ENCODE measurements at regions not wholly inside any gene's neighbourhood (a gene's known extent, or its start where the extent isn't known, plus 50 kb on each side); places are given as distances from the start of the nearest gene placed in this dataset.

DNA sequence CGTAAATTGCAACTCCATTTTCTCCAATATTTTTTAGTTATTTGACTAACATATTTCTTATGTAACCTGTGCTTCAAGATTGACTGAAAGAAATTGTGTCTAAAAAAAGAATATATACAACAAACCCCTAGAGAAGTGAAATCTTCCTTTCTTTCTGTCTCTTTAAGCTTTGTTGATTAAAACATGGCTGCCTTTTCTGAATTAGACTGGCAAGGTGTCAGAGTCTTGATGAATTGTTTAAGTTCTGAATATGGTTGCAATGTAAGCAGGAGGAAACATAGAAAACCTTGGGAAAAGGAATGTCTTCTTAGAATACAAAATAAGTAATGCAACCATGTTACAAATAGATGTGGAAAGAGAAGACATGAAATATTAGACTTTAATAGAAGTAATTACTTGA, 209.8 kb upstream of the CTNND2 start:
- DNase-seq: no peak
- no peak for TF ChIP-seq POLR2A (IDR thresholded peaks at IDR 0.05)
- TF ChIP-seq, protein P1, sequence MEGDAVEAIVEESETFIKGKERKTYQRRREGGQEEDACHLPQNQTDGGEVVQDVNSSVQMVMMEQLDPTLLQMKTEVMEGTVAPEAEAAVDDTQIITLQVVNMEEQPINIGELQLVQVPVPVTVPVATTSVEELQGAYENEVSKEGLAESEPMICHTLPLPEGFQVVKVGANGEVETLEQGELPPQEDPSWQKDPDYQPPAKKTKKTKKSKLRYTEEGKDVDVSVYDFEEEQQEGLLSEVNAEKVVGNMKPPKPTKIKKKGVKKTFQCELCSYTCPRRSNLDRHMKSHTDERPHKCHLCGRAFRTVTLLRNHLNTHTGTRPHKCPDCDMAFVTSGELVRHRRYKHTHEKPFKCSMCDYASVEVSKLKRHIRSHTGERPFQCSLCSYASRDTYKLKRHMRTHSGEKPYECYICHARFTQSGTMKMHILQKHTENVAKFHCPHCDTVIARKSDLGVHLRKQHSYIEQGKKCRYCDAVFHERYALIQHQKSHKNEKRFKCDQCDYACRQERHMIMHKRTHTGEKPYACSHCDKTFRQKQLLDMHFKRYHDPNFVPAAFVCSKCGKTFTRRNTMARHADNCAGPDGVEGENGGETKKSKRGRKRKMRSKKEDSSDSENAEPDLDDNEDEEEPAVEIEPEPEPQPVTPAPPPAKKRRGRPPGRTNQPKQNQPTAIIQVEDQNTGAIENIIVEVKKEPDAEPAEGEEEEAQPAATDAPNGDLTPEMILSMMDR (IDR thresholded peaks at IDR 0.05): no peak
- intact Hi-C loops (cut with DNase I): no loop called here
- Histone ChIP-seq H3K4me1 (peaks cover 16% of the 10 kb centered on the region), H3K27me3 (no peaks in the 10 kb centered on the region), H3K36me3 (replicated peaks in 1 of 2; ENCODE audit: insufficient read depth in 1 of 2, low read depth in 2 of 2) (no peaks in the 10 kb centered on the region), H3K27ac (no peak overlapping the region), H3K4me3 (no peak overlapping the region), H3K9me3 (no peaks in the 10 kb centered on the region)
- WGBS, 2 donors: 91 to 95% methylated on average over 1 of the region's 1 CpG
- no peak for ATAC-seq

GRCh38 chr5:12113062-12113461, 208.8 kb upstream of the CTNND2 start:
- DNase-seq (no peak), ATAC-seq (no peak)
- WGBS, 2 donors: 39 to 42% methylated on average over 3 of the region's 3 CpGs
- H3K4me3 ChIP-seq: no peak overlapping the region
- no peak for TF ChIP-seq POLR2A (IDR thresholded peaks at IDR 0.05)
- TF ChIP-seq, protein P1 (IDR thresholded peaks at IDR 0.05): no peak
- H3K9me3 ChIP-seq: no peaks in the 10 kb centered on the region
- no peaks in the 10 kb centered on the region for H3K27me3 ChIP-seq
- H3K36me3 ChIP-seq (replicated peaks in 1 of 2; ENCODE audit: insufficient read depth in 1 of 2, low read depth in 2 of 2): no peaks in the 10 kb centered on the region
- H3K27ac ChIP-seq: no peak overlapping the region
- H3K4me1 ChIP-seq: peaks cover 16% of the 10 kb centered on the region
- intact Hi-C loops (cut with DNase I): no loop called here

- TF ChIP-seq, protein P1 (IDR thresholded peaks at IDR 0.05): no peak
- no peak for TF ChIP-seq POLR2A (IDR thresholded peaks at IDR 0.05)
- Histone ChIP-seq H3K4me1 (peaks cover 16% of the 10 kb centered on the region), H3K9me3 (no peaks in the 10 kb centered on the region), H3K27me3 (no peaks in the 10 kb centered on the region), H3K4me3 (no peak overlapping the region), H3K36me3 (replicated peaks in 1 of 2; ENCODE audit: insufficient read depth in 1 of 2, low read depth in 2 of 2) (no peaks in the 10 kb centered on the region), H3K27ac (no peak overlapping the region)
- 34 to 36% methylated on average over 2 of the region's 2 CpGs for WGBS, 2 donors
- DNase-seq (no peak), ATAC-seq (no peak)
- intact Hi-C loops (cut with DNase I): no loop called here
These were observed 207.0 kb upstream of the CTNND2 start for GRCh38 chr5:12111261-12111660.

DNA sequence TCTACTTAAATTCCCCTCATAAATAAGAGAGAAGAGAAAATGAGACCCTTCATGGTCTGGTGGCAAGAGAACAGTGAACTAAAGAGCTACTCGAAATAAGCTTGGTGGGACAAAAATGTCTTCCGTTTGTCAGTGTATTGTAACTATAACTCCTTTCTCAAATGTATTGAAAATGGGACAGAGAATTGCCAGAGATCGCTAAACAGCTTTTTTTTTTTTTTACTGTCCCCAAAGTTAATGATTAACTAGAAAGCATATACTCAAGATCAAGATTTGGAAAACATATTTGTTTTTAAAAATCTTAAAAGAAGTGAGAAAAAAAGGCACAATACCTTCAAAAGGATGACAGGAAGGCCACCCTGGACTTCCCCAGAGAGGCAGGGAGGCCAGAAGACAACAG, 206.4 kb upstream of the CTNND2 start:
- Histone ChIP-seq H3K36me3 (replicated peaks in 1 of 2; ENCODE audit: insufficient read depth in 1 of 2, low read depth in 2 of 2) (no peaks in the 10 kb centered on the region), H3K27ac (no peak overlapping the region), H3K27me3 (no peaks in the 10 kb centered on the region), H3K4me1 (peaks cover 16% of the 10 kb centered on the region), H3K4me3 (no peak overlapping the region), H3K9me3 (no peaks in the 10 kb centered on the region)
- WGBS, 2 donors: 35 to 36% methylated on average over 3 of the region's 3 CpGs
- intact Hi-C loops (cut with DNase I): no loop called here
- DNase-seq (no peak), ATAC-seq (no peak)
- no peak for TF ChIP-seq POLR2A (IDR thresholded peaks at IDR 0.05)
- TF ChIP-seq, protein P1 (IDR thresholded peaks at IDR 0.05): no peak

DNA sequence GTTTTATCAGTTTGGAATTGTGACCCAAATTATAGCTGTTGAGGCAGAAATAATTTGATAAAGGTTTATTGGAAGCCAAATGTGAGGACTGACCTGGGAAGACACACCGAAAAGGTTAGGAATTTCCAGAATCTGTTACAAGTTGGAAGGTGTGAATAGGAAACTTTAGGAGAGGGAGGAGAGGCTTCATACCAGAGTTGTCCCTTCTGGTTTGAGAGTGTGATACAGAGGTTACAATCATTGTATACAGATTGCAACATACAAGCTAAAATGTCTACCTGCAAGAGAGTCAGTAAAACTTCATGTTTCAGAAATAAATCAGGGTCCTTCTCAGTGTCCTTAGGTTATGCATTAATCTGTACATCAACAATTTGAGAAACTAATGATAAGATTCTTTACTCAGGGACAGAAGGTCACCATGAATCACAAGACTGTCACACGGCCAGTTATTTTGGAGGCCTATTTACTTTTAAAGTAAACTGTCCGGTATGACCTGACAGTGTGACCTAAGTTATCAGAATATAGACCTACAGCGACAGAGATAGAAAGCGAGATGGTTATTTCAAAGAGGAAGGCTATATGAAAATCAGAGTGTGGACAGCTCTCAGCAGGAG, 204.9 kb upstream of the CTNND2 start:
- Histone ChIP-seq H3K27me3 (no peaks in the 10 kb centered on the region), H3K4me1 (peaks cover 16% of the 10 kb centered on the region), H3K9me3 (no peaks in the 10 kb centered on the region), H3K27ac (no peak overlapping the region), H3K36me3 (replicated peaks in 1 of 2; ENCODE audit: insufficient read depth in 1 of 2, low read depth in 2 of 2) (no peaks in the 10 kb centered on the region), H3K4me3 (no peak overlapping the region)
- no peak for TF ChIP-seq POLR2A (IDR thresholded peaks at IDR 0.05)
- TF ChIP-seq, protein P1 (IDR thresholded peaks at IDR 0.05): no peak
- WGBS, 2 donors: 40 to 46% methylated on average over 5 of the region's 5 CpGs
- intact Hi-C loops (cut with DNase I): no loop called here
- no peak for ATAC-seq
- no peak for DNase-seq

Measured in body of pancreas (tissue), 4 donors.